Body of pancreas (tissue), 4 donors: ENCODE measurements at regions not wholly inside any gene's neighbourhood (a gene's known extent, or its start where the extent isn't known, plus 50 kb on each side); places are given as distances from the start of the nearest gene placed in this dataset.

ENCODE experiments used
- CTCF ChIP-seq, 7 experiments: fragments of 450-650 bp in 4 of 7; fragments of 200-600 bp in 3 of 7; sonication (generic) in 3 of 7; IDR thresholded peaks; one replicate each; pipeline ENCODE4 v1.5.1; 2016 to 2019; ENCODE audit warnings: antibody characterized with exemption in 7 of 7
- POLR2A ChIP-seq, 3 donors: fragments of 450-650 bp; IDR thresholded peaks; one replicate each; pipeline ENCODE4 v1.6.1; 2016; ENCODE audit warnings: antibody characterized with exemption in 3 of 3, mild to moderate bottlenecking in 2 of 3

- TF ChIP-seq CTCF (IDR thresholded peaks at IDR 0.05) (no peak), POLR2A (IDR thresholded peaks at IDR 0.05) (no peak)
Observed at GRCh38 chr13:102933523-102933922, 87.7 kb downstream of the ERCC5 start.
